Astrocyte of the cerebellum (primary cell): ENCODE measurements at regions not wholly inside any gene's neighbourhood (a gene's known extent, or its start where the extent isn't known, plus 50 kb on each side); places are given as distances from the start of the nearest gene placed in this dataset.
A peak's percentile ranks its signal among the peaks of the same experiment; 100 is the strongest.
"Not testable (repeated sequence)": the region's sequence is repeated elsewhere in the genome, so short reads cannot be mapped to it uniquely, and the experiment has no call there.

Experiments
- DNase-seq: peaks from one replicate; pipeline ENCODE4 v3.0.0-alpha.2; 2011; ENCODE audit warnings: low read depth
- H3K4me3 ChIP-seq: 2 replicates; pipeline ENCODE4 v1.5.1; 2011; ENCODE audit warnings: mild to moderate bottlenecking, low read depth, low read length, moderate library complexity
- in situ Hi-C: cut with HindIII; loops from 2 replicates; pipeline ENCODE4 v1.10.0; 2017; ENCODE audit warnings: low sequenced_read_pairs
- TF ChIP-seq, protein P1 (sequence below): IDR thresholded peaks from 2 replicates; pipeline ENCODE4 v1.5.1; 2012; ENCODE audit warnings: low read length, low read depth, moderate library complexity, mild to moderate bottlenecking; ENCODE audit errors: missing control alignments

DNA sequence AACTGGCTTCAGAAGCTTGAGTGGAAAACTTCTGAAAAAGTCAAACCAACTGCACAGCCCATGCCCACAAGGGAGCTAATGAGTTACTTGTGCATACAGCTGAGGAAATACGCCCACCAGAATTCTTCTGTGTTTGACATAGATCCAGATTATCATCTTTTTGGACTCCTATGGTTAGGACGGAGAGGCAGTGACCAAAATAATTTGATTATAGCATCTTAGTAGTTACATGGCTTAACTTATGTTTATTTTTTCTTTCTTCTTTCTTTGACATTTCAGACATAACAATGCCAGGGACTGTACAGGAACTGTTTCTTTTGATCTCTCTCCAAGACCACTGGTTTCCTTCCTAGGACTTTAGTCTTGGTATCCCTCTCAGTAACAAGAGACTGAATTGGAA lies 246.1 kb upstream of the RASGRP1 start:
- DNase-seq = no peak
- no peak overlapping the region for H3K4me3 ChIP-seq
- in situ Hi-C loops = loop anchor here (10.0 kb wide), 1 partner anchor 56 kb away; no protein-coding TSS in a partner anchor
- TF ChIP-seq, protein P1, sequence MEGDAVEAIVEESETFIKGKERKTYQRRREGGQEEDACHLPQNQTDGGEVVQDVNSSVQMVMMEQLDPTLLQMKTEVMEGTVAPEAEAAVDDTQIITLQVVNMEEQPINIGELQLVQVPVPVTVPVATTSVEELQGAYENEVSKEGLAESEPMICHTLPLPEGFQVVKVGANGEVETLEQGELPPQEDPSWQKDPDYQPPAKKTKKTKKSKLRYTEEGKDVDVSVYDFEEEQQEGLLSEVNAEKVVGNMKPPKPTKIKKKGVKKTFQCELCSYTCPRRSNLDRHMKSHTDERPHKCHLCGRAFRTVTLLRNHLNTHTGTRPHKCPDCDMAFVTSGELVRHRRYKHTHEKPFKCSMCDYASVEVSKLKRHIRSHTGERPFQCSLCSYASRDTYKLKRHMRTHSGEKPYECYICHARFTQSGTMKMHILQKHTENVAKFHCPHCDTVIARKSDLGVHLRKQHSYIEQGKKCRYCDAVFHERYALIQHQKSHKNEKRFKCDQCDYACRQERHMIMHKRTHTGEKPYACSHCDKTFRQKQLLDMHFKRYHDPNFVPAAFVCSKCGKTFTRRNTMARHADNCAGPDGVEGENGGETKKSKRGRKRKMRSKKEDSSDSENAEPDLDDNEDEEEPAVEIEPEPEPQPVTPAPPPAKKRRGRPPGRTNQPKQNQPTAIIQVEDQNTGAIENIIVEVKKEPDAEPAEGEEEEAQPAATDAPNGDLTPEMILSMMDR = no peak

DNA sequence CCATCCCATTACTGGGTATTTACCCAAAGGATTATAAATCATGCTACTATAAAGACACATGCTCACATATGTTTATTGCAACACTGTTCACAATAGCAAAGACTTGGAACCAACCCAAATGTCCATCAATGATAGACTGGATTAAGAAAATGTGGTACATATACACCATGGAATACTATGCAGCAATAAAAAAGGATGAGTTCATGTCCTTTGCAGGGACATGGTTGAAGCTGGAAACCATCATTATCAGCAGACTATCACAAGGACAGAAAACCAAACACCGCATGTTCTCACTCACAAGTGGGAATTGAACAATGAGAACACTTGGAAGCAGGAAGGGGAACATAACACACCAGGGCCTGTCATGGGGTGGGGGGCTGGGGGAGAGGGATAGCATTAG lies 249.6 kb upstream of the RASGRP1 start:
- not testable (repeated sequence) for DNase-seq, H3K4me3 ChIP-seq
- in situ Hi-C loops = loop anchor here (10.0 kb wide), 1 partner anchor 59 kb away; no protein-coding TSS in a partner anchor

DNA sequence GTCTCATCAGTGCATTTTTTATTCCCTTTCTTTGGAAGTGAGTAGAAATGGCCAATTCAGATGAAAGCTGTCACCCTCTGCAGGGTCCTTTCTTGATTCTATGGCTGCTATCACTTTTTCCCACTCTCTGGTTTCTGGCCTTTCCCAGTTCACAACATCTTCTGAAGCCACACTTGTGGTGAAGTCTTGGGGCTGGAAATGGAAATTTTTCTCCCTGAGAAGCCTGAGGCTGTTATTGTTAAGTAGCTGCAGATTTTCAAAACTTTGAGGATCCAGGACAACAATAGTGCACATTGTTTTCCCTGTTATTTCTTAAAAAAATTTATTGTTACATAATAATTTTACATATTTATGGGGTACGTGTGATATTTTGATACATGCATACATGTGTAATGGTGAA lies 250.3 kb upstream of the RASGRP1 start:
- H3K4me3 ChIP-seq = no peak overlapping the region
- in situ Hi-C loops = loop anchor here (5.0 to 10.0 kb wide), 2 partner anchors 60 to 762 kb away; no protein-coding TSS in a partner anchor
- no peak for DNase-seq
- TF ChIP-seq, protein P1 = no peak

DNA sequence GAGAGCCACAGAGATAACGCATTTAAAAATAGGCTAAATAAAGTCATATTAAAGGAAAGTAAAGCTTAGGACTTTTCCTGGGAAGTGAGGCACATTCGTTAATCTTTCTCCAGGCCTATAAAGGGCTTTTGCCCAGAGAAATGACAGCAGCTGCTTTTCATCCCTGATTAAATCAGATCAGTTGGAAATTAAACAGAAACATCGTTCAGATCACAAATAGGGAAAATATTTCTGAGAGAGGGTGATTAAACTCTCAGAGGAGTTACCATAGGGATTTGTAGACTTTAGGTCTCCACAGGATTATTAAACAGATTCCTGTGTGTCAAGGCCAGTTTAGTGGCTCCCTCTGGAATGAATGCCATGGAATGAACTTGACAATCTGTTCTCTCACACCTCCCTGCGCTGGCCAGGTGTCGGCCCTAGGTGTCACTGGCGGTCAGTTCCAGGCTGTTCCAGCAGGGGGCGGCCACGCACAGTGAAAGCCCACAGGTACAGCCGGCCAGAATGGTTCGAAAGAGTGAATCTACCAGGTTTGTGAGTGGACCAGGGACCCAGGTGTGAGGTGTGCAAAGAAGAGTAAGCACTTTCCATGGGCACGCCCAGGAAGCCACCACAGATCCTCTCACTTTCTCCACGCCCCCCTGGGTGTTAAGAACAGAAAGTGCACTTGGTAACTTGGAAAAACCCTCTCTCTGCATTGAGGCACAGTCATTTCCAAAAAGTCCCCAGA lies 253.0 kb upstream of the RASGRP1 start:
- DNase-seq = peak; percentile 33
- TF ChIP-seq, protein P1 = peak; percentile 99
- H3K4me3 ChIP-seq = no peak overlapping the region
- in situ Hi-C loops = loop anchor here (5.0 to 10.0 kb wide), 2 partner anchors 63 to 760 kb away; no protein-coding TSS in a partner anchor

DNA sequence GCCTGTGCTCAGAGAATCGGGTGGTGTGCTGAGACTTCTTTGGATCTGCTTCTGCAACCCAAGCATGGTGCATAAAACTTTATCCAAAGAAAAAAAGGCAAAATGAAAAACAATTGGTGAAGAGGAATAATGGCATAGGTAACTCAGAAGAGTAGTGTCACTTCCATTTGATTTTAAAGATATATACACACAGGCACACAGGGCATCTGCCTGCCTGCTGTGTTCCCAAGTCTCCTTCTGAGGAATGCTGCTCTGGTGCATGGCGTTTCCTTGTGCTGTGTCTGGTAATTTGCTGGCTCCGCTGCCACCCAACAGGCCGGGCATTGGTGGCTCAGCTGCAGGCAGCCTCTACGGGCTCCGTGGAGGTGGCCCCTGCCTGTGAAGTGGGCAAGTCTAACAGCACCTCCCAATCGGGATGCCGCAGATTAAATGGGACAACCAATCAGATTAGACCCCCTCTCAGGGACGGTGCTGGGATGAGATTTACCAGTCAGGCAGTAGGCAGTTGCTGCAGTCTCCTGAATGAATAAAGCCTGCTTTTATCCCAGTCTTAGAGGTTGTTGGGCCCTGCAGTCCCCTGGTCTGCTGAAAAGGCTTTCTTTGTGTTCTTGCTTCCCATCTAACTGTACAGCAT lies 253.7 kb upstream of the RASGRP1 start:
- in situ Hi-C loops = loop anchor here (5.0 to 10.0 kb wide), 2 partner anchors 63 to 759 kb away; no protein-coding TSS in a partner anchor
- TF ChIP-seq, protein P1 = no peak
- H3K4me3 ChIP-seq = no peak overlapping the region
- no peak for DNase-seq

DNA sequence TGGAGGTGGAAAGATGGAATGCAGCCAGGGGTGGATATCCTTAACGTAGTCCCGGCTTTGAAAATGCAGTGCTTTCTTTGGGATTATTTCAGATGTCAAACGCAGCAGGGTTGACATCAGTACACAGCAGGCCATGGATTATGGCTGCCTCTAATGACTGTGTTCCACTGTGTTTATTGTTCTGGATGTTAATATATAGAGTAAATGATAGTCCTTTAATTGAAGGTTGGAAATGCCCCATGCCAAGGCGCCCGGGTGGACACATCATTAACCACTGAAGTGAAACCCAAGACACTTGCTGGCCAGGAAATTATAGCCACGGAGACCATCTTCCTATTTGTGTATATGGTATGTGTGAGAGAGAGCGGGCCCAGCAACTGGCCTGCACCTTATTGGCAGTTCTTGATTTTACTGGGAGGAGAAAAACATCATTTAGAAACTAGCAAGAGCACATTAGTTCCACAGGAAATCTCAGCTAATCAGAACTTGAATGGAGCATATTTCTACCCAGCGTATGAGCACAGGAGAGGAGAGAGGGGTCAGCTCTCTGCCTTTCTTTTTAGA lies 254.9 kb upstream of the RASGRP1 start:
- no peak overlapping the region for H3K4me3 ChIP-seq
- no peak for DNase-seq
- in situ Hi-C loops = loop anchor here (5.0 to 10.0 kb wide), 2 partner anchors 65 to 758 kb away; no protein-coding TSS in a partner anchor
- TF ChIP-seq, protein P1 = no peak
